Left ventricle myocardium inferior (tissue), 1 donor: ENCODE measurements at regions not wholly inside any gene's neighbourhood (a gene's known extent, or its start where the extent isn't known, plus 50 kb on each side); places are given as distances from the start of the nearest gene placed in this dataset.

Experiments used
- DNase-seq: peaks from one replicate; pipeline ENCODE4 v3.0.0-alpha.2; 2020
- H3K27ac ChIP-seq: fragments of 200-600 bp; replicated peaks from 2 replicates; pipeline ENCODE4 v1.8.0; 2021
- H3K27me3 ChIP-seq: fragments of 200-600 bp; 2 replicates; pipeline ENCODE4 v1.8.0; 2021; ENCODE audit warnings: low read depth
- H3K36me3 ChIP-seq: fragments of 200-600 bp; 2 replicates; pipeline ENCODE4 v1.8.0; 2021
- H3K4me1 ChIP-seq: fragments of 200-600 bp; 2 replicates; pipeline ENCODE4 v1.8.0; 2021
- H3K4me3 ChIP-seq: fragments of 200-600 bp; 2 replicates; pipeline ENCODE4 v1.8.0; 2021; ENCODE audit warnings: mild to moderate bottlenecking, moderate library complexity
- H3K9me3 ChIP-seq: fragments of 200-600 bp; replicated peaks from 2 replicates; pipeline ENCODE4 v1.8.0; 2021
- intact Hi-C: fragments of 100-400 bp; cut with micrococcal nuclease; formaldehyde crosslinking; loops from one replicate; pipeline ENCODE4 v1.11.0; 2022
- TF ChIP-seq, protein P1 (sequence below): fragments of 200-600 bp; IDR thresholded peaks from 2 replicates; pipeline ENCODE4 v1.8.0; 2021; ENCODE audit warnings: antibody characterized with exemption, mild to moderate bottlenecking, borderline replicate concordance
- donor health status: DM: no; HTN: yes; CAD: no; lungs with severe emphysema.

DNA sequence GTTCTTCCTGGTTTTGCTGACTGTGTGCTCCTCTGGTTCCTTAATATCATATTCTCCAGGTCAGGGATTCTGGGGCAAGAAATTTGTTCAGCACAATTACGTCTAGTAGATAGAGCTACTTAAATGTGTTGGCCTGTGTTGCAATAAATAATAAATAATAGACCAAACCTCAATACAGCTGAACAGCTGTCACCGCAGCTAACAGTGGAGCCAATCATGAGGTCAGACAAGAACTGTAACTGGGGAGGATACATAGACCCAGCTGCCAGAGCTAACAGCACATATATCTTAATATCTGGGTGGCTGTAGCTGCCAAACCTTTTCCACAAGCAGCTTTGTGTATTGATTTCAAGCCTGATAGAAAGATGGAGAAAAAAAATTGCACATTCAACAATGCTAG is 1596.3 kb upstream of the PCDH20 start:
- H3K27me3 ChIP-seq = no peaks in the 10 kb centered on the region
- peaks cover 70% of the 10 kb centered on the region for H3K9me3 ChIP-seq
- intact Hi-C loops = no loop called here
- no peaks in the 10 kb centered on the region for H3K4me1 ChIP-seq
- TF ChIP-seq, protein P1, sequence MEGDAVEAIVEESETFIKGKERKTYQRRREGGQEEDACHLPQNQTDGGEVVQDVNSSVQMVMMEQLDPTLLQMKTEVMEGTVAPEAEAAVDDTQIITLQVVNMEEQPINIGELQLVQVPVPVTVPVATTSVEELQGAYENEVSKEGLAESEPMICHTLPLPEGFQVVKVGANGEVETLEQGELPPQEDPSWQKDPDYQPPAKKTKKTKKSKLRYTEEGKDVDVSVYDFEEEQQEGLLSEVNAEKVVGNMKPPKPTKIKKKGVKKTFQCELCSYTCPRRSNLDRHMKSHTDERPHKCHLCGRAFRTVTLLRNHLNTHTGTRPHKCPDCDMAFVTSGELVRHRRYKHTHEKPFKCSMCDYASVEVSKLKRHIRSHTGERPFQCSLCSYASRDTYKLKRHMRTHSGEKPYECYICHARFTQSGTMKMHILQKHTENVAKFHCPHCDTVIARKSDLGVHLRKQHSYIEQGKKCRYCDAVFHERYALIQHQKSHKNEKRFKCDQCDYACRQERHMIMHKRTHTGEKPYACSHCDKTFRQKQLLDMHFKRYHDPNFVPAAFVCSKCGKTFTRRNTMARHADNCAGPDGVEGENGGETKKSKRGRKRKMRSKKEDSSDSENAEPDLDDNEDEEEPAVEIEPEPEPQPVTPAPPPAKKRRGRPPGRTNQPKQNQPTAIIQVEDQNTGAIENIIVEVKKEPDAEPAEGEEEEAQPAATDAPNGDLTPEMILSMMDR = no peak
- no peak overlapping the region for H3K4me3 ChIP-seq
- DNase-seq = no peak
- no peak overlapping the region for H3K27ac ChIP-seq
- no peaks in the 10 kb centered on the region for H3K36me3 ChIP-seq

DNA sequence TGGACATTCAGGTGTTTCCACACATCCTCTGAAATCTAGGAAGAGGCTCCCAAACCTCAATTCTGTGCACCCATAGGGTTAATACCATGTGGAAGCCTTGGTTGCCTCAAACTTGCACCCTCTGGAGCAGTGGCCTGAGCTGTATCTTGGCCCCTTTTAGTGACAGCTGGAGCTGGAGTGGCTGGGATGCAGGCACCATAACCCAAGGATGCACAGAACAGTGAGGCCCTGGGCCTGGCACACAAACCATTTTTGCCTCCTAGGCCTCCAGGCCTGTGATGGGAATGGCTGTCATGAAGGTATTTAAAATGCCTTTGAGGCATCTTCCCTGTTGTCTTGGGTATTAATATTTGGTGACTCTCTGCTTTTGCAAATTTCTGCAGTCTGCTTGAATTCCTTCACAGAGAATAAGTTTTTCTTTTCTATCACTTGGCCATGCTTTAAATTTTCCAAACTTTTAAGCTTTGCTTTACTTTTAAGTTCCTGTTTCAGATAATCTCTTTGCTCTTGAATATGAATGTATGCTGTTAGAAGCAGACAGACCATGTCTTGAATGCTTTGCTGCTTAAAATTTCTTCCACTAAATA is 1594.5 kb upstream of the PCDH20 start:
- Histone ChIP-seq H3K4me1 (no peaks in the 10 kb centered on the region), H3K4me3 (no peak overlapping the region), H3K36me3 (no peaks in the 10 kb centered on the region), H3K27ac (no peak overlapping the region), H3K9me3 (peaks cover 76% of the 10 kb centered on the region), H3K27me3 (no peaks in the 10 kb centered on the region)
- TF ChIP-seq, protein P1 = no peak
- intact Hi-C loops = no loop called here
- no peak for DNase-seq

DNA sequence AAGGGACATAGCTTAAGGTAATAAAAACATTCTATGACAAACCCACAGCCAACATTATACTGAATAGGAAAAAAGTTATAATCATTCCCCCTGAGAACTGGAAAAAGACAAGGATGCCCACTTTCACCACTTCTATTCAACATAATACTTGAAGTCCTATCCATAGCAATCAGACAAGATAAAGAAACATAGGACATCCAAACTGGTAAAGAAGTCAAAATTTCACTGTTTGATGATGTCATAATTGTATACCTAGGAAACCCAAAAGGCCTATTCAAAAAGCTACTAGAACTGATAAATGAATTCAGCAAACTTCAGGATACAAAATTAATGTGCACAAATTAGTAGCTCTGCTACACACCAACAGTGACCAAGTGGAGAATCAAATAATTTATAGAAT is 1590.0 kb upstream of the PCDH20 start:
- Histone ChIP-seq H3K27ac (no peak overlapping the region), H3K9me3 (peaks cover 94% of the 10 kb centered on the region), H3K36me3 (no peaks in the 10 kb centered on the region), H3K4me3 (no peak overlapping the region), H3K4me1 (no peaks in the 10 kb centered on the region), H3K27me3 (no peaks in the 10 kb centered on the region)
- TF ChIP-seq, protein P1 = no peak
- no peak for DNase-seq
- intact Hi-C loops = no loop called here

DNA sequence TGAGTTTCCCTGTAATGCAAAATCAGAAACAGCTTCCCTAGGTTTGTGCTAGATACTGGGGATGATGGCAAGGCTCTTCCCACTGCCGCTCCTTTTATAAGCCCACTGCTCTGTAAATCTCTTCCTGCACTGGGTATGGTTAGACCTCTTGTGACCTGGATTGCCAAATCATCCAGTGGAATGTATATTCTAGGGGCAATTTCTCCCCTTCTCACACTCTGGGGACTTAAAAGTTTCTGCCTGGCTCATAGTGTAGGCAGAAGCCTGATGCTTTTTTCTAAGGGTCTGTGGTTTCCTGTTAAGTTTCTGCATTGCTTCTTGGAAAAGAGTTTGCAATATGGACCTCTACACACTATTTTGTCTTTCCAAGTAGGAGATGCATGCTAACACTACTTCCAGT is 1582.0 kb upstream of the PCDH20 start:
- peaks cover 22% of the 10 kb centered on the region for H3K9me3 ChIP-seq
- no peak overlapping the region for H3K4me3 ChIP-seq
- intact Hi-C loops = no loop called here
- H3K4me1 ChIP-seq = no peaks in the 10 kb centered on the region
- H3K27ac ChIP-seq = no peak overlapping the region
- TF ChIP-seq, protein P1 = no peak
- H3K36me3 ChIP-seq = no peaks in the 10 kb centered on the region
- H3K27me3 ChIP-seq = no peaks in the 10 kb centered on the region
- DNase-seq = no peak

DNA sequence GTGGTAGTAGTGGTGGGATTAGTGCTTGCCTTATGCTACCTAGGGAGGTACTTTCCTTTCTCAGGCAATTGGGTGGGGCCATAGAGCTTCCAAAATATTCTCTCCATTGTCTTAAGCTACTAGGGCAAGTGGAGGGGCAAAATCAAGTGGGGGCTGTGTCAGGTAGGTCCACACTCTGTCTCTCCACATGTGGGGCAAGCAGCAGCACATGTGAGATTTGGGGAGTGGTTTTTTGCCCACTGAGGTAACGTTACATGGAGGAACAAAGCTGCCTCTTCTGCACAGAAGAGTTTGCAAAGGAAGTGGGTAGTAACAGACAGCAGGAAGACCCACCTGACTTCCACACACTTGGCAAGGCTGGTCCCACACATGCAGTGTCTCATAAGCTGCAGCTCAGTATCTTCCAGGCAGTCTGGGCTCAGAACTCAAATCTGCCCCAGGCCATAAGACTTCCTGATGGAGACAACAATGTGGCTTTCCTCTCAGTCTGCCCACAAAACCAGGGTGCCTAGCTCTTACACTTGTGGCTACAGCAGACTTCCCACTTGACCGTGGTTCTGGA is 1581.5 kb upstream of the PCDH20 start:
- H3K27ac ChIP-seq = no peak overlapping the region
- H3K9me3 ChIP-seq = peaks cover 16% of the 10 kb centered on the region
- TF ChIP-seq, protein P1 = no peak
- no peaks in the 10 kb centered on the region for H3K4me1 ChIP-seq
- no peaks in the 10 kb centered on the region for H3K36me3 ChIP-seq
- intact Hi-C loops = no loop called here
- no peak overlapping the region for H3K4me3 ChIP-seq
- no peaks in the 10 kb centered on the region for H3K27me3 ChIP-seq
- DNase-seq = no peak
